ENCODE measurements at regions not wholly inside any gene's neighbourhood (a gene's known extent, or its start where the extent isn't known, plus 50 kb on each side); places are given as distances from the start of the nearest gene placed in this dataset.

DNA sequence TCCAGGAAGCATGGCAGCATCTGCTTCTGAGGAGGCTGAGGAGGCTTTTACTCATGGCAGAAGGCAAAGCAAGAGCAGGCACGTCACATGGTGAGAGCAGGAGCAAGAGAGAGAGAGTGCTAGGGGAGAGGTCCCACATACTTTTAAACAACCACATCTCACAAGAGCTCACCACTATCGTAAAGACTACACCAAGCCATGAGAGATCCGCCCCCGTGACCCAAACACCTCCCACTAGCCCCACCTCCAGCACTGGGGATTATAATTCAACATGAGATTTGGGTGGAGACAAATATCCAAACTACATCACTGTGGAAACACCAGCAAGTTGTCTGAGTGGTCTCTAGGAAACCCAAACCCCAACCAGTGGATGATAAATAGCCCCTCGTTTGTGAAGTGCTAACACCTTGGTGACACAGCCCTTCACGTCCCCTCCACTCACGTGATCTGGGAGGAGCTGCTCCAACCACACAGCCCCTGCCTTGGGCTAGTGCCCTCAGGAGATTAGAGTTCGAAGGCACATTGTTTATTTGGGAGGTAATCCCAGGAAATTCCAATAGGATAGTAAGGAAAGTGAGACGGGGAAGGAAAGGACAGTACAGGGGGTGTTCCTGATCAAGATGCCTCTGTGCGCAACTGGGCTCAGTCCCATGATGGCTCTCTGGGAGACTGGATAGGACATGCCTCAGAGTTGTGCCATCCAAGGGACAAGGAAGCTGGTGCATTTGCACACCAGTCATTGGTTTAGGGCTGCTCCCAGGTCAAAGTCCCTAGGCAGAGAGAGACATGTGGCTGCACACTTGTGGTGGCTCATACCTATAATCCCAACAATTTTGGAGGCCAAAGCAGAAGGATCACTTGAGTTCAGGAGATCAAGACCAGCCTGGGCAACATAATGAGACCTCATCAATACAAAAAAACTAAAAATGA is 80.6 kb upstream of the CTNNB1 start:
- Mint-ChIP-seq H3K27ac (no peak overlapping the region), H3K4me1 (ENCODE audit: low read depth) (peaks cover 12% of the 10 kb centered on the region), H3K4me3 (ENCODE audit: low read depth) (no peak overlapping the region), H3K36me3 (ENCODE audit: insufficient read depth) (no peaks in the 10 kb centered on the region), H3K9me3 (ENCODE audit: low read depth) (no peaks in the 10 kb centered on the region), H3K27me3 (peaks cover 7% of the 10 kb centered on the region)
- TF ChIP-seq CTCF (IDR thresholded peaks at IDR 0.05; ENCODE audit: unreplicated experiment): no peak
- DNase-seq (ENCODE audit: low spot score, unreplicated experiment): no peak

- peaks cover 12% of the 10 kb centered on the region for H3K4me1 Mint-ChIP-seq (ENCODE audit: low read depth)
- H3K4me3 Mint-ChIP-seq (ENCODE audit: low read depth): no peak overlapping the region
- no peak for DNase-seq (ENCODE audit: low spot score, unreplicated experiment)
Observed at GRCh38 chr3:41120460-41120859, 78.8 kb upstream of the CTNNB1 start.

GRCh38 chr3:41125258-41125657 is 74.0 kb upstream of the CTNNB1 start:
- H3K27ac Mint-ChIP-seq: no peak overlapping the region
- no peak for TF ChIP-seq CTCF (IDR thresholded peaks at IDR 0.05; ENCODE audit: unreplicated experiment)
- peaks cover 2% of the 10 kb centered on the region for H3K36me3 Mint-ChIP-seq (ENCODE audit: insufficient read depth)
- H3K27me3 Mint-ChIP-seq: peaks cover 2% of the 10 kb centered on the region
- H3K9me3 Mint-ChIP-seq (ENCODE audit: low read depth): peaks cover 27% of the 10 kb centered on the region
- no peak overlapping the region for H3K4me3 Mint-ChIP-seq (ENCODE audit: low read depth)
- DNase-seq (ENCODE audit: low spot score, unreplicated experiment): no peak
- no peaks in the 10 kb centered on the region for H3K4me1 Mint-ChIP-seq (ENCODE audit: low read depth)

More at GRCh38 chr3:41120460-41120859, 78.8 kb upstream of the CTNNB1 start:
- H3K36me3 Mint-ChIP-seq (ENCODE audit: insufficient read depth): no peaks in the 10 kb centered on the region
- peaks cover 5% of the 10 kb centered on the region for H3K9me3 Mint-ChIP-seq (ENCODE audit: low read depth)
- no peak for TF ChIP-seq CTCF (IDR thresholded peaks at IDR 0.05; ENCODE audit: unreplicated experiment)
- peaks cover 7% of the 10 kb centered on the region for H3K27me3 Mint-ChIP-seq
- no peak overlapping the region for H3K27ac Mint-ChIP-seq

- peaks cover 29% of the 10 kb centered on the region for H3K9me3 Mint-ChIP-seq (ENCODE audit: low read depth)
- H3K27ac Mint-ChIP-seq: no peak overlapping the region
- H3K4me3 Mint-ChIP-seq (ENCODE audit: low read depth): no peak overlapping the region
- no peak for DNase-seq (ENCODE audit: low spot score, unreplicated experiment)
- TF ChIP-seq CTCF (IDR thresholded peaks at IDR 0.05; ENCODE audit: unreplicated experiment): no peak
- no peaks in the 10 kb centered on the region for H3K27me3 Mint-ChIP-seq
- peaks cover 2% of the 10 kb centered on the region for H3K36me3 Mint-ChIP-seq (ENCODE audit: insufficient read depth)
- H3K4me1 Mint-ChIP-seq (ENCODE audit: low read depth): no peaks in the 10 kb centered on the region
Observed at GRCh38 chr3:41126472-41126871, 72.8 kb upstream of the CTNNB1 start.

GRCh38 chr3:41126961-41127360 is 72.3 kb upstream of the CTNNB1 start:
- no peak for TF ChIP-seq CTCF (IDR thresholded peaks at IDR 0.05; ENCODE audit: unreplicated experiment)
- no peaks in the 10 kb centered on the region for H3K27me3 Mint-ChIP-seq
- H3K4me3 Mint-ChIP-seq (ENCODE audit: low read depth): no peak overlapping the region
- no peak for DNase-seq (ENCODE audit: low spot score, unreplicated experiment)
- peaks cover 32% of the 10 kb centered on the region for H3K9me3 Mint-ChIP-seq (ENCODE audit: low read depth)
- H3K36me3 Mint-ChIP-seq (ENCODE audit: insufficient read depth): peaks cover 2% of the 10 kb centered on the region
- no peaks in the 10 kb centered on the region for H3K4me1 Mint-ChIP-seq (ENCODE audit: low read depth)
- no peak overlapping the region for H3K27ac Mint-ChIP-seq

Data from progenitor cell of endocrine pancreas (in vitro differentiated cells).